Heart left ventricle (tissue), 13 donors: ENCODE measurements at regions not wholly inside any gene's neighbourhood (a gene's known extent, or its start where the extent isn't known, plus 50 kb on each side); places are given as distances from the start of the nearest gene placed in this dataset.

Experiments used
- POLR2A ChIP-seq, 2 donors: fragments of 450-650 bp; IDR thresholded peaks; one replicate each; pipeline ENCODE4 v1.6.1; 2017; ENCODE audit warnings: antibody characterized with exemption in 2 of 2, mild to moderate bottlenecking in 2 of 2, moderate library complexity in 2 of 2
- TF ChIP-seq, protein P1 (sequence below), 12 donors: fragments of 200-600 bp; sonication (generic) in 4 of 12; IDR thresholded peaks; one replicate each; pipeline versions ENCODE4 v1.5.0 to v1.8.0; 2018 to 2022; ENCODE audit warnings: antibody characterized with exemption in 12 of 12, mild to moderate bottlenecking in 5 of 12
- donor health status: ischemic (EF 13 %, LVEDD 7.1; RV severe dilation, severe dysfunction).
- donor health status: DM: no; HTN: yes; CAD: no.
- donor health status: DM: no; HTN: no; CAD: no.
- donor health status: ischemic (EF 25% LVEDD 6.9; RV normal size, moderate dysfunction).
- donor health status: ischemic (EF 25% LVEDD 5.7; RV mildly dilated, moderate dysfunction).
- donor health status: ischemic (EF 35%, LVEDD 5.7; RV mildly dilated, moderate dysfunction).
- donor health status: nonischemic (EF 11% LVEDD 7.7; RV severe dilation, severe dysfunction).
- donor health status: DM: yes; HTN: yes; CAD: no.
- donor health status: PGD.
- donor health status: ischemic (EF 29% LVEDD 5.4; RV normal size, mild dysfunction).
- donor health status: nonischemic (EF 23%, LVEDD 6.1; RV moderate dilation, normal function).

DNA sequence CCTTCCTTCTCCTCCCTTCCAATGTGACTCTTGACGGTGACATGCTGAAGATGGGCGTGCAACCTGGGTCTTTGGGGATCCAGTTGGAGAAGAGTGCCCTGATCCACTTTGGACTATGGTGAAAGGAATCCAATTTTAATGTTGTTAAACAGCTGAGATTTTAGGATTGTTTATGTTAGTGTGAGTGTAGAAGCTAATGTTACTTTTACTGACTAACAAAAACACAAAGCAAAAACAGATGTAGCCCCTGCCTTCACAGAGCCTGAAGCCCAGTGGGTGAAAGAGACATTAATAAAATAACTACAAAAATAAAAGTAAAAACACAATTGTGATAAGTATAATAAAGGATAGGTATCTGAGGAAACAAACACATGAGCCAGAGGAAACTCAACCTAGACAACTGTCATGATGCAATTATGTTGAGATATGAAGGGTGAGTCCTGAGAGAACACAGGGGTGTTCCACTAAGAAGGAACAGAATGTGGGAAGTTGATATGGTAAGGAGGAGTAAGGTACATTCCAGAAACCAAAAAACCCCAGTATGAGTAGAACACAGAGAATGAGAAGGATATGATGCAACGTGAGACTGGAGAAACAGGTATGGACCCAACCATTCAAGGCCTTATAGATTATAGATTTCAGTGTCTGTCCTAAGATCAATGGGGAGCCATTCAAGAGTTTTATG is 115.1 kb upstream of the PMFBP1 start:
- TF ChIP-seq POLR2A (IDR thresholded peaks at IDR 0.05) = no peak
- TF ChIP-seq, protein P1, sequence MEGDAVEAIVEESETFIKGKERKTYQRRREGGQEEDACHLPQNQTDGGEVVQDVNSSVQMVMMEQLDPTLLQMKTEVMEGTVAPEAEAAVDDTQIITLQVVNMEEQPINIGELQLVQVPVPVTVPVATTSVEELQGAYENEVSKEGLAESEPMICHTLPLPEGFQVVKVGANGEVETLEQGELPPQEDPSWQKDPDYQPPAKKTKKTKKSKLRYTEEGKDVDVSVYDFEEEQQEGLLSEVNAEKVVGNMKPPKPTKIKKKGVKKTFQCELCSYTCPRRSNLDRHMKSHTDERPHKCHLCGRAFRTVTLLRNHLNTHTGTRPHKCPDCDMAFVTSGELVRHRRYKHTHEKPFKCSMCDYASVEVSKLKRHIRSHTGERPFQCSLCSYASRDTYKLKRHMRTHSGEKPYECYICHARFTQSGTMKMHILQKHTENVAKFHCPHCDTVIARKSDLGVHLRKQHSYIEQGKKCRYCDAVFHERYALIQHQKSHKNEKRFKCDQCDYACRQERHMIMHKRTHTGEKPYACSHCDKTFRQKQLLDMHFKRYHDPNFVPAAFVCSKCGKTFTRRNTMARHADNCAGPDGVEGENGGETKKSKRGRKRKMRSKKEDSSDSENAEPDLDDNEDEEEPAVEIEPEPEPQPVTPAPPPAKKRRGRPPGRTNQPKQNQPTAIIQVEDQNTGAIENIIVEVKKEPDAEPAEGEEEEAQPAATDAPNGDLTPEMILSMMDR (IDR thresholded peaks at IDR 0.05) = no peak
